GM23338 (cell line): ENCODE measurements at regions not wholly inside any gene's neighbourhood (a gene's known extent, or its start where the extent isn't known, plus 50 kb on each side); places are given as distances from the start of the nearest gene placed in this dataset.

Experiments
- CREB1 ChIP-seq: fragments of 250-450 bp; sonication (Bioruptor Pico); IDR thresholded peaks from 2 replicates; pipeline ENCODE4 v1.5.0; 2020; ENCODE audit warnings: low read depth, mild to moderate bottlenecking, moderate library complexity
- EZH2 ChIP-seq: fragments of 200-600 bp; sonication (generic); IDR thresholded peaks from one replicate; pipeline ENCODE4 v1.8.0; 2017; ENCODE audit warnings: antibody characterized with exemption, mild to moderate bottlenecking, low read depth; ENCODE audit not compliant: unreplicated experiment
- EZH2phosphoT487 ChIP-seq: fragments of 200-600 bp; sonication (generic); IDR thresholded peaks from one replicate; pipeline ENCODE4 v1.8.1; 2018; ENCODE audit warnings: antibody characterized with exemption; ENCODE audit not compliant: unreplicated experiment
- POLR2AphosphoS5 ChIP-seq: IDR thresholded peaks from 2 replicates; pipeline ENCODE4 v1.6.1; 2016; ENCODE audit warnings: antibody characterized with exemption, low read depth
- TF ChIP-seq, protein P1 (sequence below), 2 experiments: fragments of 200-600 bp in 1 of 2; sonication (generic) in 1 of 2; conservative IDR thresholded peaks; 2 replicates each; pipeline versions ENCODE4 v1.5.1 to v1.6.1; 2016 to 2017; ENCODE audit warnings: antibody characterized with exemption in 2 of 2, low read depth in 2 of 2, mild to moderate bottlenecking in 2 of 2, moderate library complexity in 1 of 2
- TF ChIP-seq, protein P2 (sequence below): fragments of 250-450 bp; sonication (Bioruptor Pico); IDR thresholded peaks from 2 replicates; pipeline ENCODE4 v1.5.0; 2020; ENCODE audit warnings: mild to moderate bottlenecking, moderate library complexity
- TF ChIP-seq, protein P3 (sequence below): IDR thresholded peaks from one replicate; pipeline ENCODE4 v1.6.1; 2018; ENCODE audit warnings: antibody characterized with exemption; ENCODE audit not compliant: unreplicated experiment
- TF ChIP-seq, protein P4 (sequence below): IDR thresholded peaks from 2 replicates; pipeline ENCODE4 v1.6.1; 2016; ENCODE audit warnings: antibody characterized with exemption

DNA sequence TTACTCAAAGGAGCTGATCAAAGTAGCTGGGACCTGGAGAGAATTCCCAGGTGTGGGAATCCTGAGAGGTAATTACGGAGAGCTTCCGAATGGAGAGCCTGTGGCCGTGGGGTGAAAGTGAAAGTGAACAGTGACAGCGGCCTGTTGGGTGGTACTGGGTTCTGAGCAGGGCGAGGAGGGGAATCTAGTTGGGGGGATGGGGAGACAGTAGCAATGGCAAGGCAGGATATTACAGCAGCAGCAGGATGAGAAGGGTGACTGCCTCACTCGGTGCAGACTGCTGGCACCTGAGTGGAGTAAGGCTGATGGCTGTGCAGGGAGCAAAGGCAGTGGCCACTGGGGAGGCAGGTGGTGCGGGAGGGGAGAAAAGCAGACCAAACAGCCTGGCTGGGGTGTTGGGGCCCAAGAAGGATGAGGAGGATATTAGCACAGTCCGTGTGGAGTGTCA lies 70.3 kb upstream of the PRDX6 start:
- TF ChIP-seq, protein P1, sequence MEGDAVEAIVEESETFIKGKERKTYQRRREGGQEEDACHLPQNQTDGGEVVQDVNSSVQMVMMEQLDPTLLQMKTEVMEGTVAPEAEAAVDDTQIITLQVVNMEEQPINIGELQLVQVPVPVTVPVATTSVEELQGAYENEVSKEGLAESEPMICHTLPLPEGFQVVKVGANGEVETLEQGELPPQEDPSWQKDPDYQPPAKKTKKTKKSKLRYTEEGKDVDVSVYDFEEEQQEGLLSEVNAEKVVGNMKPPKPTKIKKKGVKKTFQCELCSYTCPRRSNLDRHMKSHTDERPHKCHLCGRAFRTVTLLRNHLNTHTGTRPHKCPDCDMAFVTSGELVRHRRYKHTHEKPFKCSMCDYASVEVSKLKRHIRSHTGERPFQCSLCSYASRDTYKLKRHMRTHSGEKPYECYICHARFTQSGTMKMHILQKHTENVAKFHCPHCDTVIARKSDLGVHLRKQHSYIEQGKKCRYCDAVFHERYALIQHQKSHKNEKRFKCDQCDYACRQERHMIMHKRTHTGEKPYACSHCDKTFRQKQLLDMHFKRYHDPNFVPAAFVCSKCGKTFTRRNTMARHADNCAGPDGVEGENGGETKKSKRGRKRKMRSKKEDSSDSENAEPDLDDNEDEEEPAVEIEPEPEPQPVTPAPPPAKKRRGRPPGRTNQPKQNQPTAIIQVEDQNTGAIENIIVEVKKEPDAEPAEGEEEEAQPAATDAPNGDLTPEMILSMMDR (conservative IDR thresholded peaks at IDR 0.05; ENCODE audit: low read depth in 2 of 2), result no peak
- no peak for TF ChIP-seq CREB1 (CRISPR knock-in tag)
- no peak for TF ChIP-seq EZH2phosphoT487
- TF ChIP-seq POLR2AphosphoS5, result no peak
- TF ChIP-seq EZH2, result no peak
- TF ChIP-seq, protein P2, sequence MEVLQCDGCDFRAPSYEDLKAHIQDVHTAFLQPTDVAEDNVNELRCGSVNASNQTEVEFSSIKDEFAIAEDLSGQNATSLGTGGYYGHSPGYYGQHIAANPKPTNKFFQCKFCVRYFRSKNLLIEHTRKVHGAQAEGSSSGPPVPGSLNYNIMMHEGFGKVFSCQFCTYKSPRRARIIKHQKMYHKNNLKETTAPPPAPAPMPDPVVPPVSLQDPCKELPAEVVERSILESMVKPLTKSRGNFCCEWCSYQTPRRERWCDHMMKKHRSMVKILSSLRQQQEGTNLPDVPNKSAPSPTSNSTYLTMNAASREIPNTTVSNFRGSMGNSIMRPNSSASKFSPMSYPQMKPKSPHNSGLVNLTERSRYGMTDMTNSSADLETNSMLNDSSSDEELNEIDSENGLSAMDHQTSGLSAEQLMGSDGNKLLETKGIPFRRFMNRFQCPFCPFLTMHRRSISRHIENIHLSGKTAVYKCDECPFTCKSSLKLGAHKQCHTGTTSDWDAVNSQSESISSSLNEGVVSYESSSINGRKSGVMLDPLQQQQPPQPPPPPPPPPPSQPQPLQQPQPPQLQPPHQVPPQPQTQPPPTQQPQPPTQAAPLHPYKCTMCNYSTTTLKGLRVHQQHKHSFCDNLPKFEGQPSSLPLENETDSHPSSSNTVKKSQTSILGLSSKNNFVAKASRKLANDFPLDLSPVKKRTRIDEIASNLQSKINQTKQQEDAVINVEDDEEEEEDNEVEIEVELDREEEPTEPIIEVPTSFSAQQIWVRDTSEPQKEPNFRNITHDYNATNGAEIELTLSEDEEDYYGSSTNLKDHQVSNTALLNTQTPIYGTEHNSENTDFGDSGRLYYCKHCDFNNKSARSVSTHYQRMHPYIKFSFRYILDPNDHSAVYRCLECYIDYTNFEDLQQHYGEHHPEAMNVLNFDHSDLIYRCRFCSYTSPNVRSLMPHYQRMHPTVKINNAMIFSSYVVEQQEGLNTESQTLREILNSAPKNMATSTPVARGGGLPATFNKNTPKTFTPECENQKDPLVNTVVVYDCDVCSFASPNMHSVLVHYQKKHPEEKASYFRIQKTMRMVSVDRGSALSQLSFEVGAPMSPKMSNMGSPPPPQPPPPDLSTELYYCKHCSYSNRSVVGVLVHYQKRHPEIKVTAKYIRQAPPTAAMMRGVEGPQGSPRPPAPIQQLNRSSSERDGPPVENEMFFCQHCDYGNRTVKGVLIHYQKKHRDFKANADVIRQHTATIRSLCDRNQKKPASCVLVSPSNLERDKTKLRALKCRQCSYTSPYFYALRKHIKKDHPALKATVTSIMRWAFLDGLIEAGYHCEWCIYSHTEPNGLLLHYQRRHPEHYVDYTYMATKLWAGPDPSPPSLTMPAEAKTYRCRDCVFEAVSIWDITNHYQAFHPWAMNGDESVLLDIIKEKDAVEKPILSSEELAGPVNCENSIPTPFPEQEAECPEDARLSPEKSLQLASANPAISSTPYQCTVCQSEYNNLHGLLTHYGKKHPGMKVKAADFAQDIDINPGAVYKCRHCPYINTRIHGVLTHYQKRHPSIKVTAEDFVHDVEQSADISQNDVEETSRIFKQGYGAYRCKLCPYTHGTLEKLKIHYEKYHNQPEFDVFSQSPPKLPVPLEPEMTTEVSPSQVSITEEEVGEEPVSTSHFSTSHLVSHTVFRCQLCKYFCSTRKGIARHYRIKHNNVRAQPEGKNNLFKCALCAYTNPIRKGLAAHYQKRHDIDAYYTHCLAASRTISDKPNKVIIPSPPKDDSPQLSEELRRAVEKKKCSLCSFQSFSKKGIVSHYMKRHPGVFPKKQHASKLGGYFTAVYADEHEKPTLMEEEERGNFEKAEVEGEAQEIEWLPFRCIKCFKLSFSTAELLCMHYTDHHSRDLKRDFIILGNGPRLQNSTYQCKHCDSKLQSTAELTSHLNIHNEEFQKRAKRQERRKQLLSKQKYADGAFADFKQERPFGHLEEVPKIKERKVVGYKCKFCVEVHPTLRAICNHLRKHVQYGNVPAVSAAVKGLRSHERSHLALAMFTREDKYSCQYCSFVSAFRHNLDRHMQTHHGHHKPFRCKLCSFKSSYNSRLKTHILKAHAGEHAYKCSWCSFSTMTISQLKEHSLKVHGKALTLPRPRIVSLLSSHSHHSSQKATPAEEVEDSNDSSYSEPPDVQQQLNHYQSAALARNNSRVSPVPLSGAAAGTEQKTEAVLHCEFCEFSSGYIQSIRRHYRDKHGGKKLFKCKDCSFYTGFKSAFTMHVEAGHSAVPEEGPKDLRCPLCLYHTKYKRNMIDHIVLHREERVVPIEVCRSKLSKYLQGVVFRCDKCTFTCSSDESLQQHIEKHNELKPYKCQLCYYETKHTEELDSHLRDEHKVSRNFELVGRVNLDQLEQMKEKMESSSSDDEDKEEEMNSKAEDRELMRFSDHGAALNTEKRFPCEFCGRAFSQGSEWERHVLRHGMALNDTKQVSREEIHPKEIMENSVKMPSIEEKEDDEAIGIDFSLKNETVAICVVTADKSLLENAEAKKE (CRISPR knock-in tag), result no peak
- TF ChIP-seq, protein P3, sequence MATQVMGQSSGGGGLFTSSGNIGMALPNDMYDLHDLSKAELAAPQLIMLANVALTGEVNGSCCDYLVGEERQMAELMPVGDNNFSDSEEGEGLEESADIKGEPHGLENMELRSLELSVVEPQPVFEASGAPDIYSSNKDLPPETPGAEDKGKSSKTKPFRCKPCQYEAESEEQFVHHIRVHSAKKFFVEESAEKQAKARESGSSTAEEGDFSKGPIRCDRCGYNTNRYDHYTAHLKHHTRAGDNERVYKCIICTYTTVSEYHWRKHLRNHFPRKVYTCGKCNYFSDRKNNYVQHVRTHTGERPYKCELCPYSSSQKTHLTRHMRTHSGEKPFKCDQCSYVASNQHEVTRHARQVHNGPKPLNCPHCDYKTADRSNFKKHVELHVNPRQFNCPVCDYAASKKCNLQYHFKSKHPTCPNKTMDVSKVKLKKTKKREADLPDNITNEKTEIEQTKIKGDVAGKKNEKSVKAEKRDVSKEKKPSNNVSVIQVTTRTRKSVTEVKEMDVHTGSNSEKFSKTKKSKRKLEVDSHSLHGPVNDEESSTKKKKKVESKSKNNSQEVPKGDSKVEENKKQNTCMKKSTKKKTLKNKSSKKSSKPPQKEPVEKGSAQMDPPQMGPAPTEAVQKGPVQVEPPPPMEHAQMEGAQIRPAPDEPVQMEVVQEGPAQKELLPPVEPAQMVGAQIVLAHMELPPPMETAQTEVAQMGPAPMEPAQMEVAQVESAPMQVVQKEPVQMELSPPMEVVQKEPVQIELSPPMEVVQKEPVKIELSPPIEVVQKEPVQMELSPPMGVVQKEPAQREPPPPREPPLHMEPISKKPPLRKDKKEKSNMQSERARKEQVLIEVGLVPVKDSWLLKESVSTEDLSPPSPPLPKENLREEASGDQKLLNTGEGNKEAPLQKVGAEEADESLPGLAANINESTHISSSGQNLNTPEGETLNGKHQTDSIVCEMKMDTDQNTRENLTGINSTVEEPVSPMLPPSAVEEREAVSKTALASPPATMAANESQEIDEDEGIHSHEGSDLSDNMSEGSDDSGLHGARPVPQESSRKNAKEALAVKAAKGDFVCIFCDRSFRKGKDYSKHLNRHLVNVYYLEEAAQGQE, result no peak
- TF ChIP-seq, protein P4, sequence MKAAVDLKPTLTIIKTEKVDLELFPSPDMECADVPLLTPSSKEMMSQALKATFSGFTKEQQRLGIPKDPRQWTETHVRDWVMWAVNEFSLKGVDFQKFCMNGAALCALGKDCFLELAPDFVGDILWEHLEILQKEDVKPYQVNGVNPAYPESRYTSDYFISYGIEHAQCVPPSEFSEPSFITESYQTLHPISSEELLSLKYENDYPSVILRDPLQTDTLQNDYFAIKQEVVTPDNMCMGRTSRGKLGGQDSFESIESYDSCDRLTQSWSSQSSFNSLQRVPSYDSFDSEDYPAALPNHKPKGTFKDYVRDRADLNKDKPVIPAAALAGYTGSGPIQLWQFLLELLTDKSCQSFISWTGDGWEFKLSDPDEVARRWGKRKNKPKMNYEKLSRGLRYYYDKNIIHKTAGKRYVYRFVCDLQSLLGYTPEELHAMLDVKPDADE, result no peak
